C4-2B (cell line): ENCODE measurements at regions not wholly inside any gene's neighbourhood (a gene's known extent, or its start where the extent isn't known, plus 50 kb on each side); places are given as distances from the start of the nearest gene placed in this dataset.

ENCODE experiments used
- ZFX ChIP-seq: fragments of 450-650 bp; IDR thresholded peaks from 2 replicates; pipeline ENCODE4 v1.6.1; 2017
- TF ChIP-seq, protein P1 (sequence below): fragments of 450-650 bp; conservative IDR thresholded peaks from 2 replicates; pipeline ENCODE4 v1.5.1; 2017; ENCODE audit warnings: mild to moderate bottlenecking

DNA sequence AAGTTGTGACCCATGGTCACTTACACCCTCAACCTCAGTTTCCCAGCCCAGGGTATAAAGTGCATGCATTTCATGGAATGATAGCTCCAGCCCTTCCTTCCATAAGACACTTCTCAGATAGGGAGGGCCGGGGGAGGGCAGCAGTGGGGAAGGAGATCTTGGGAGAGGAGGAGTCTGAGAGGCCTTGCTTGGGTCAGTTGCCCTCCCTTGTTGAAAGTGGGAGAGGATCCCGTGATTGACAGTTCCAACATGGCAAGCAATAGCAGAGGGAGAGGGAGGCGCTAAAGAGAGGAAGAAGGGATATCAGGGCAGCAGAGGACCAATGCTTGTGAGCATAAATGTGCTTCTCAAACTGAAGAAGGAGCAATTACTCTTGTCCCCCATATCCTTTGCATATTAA is 244.4 kb downstream of the CHRM3 start:
- TF ChIP-seq, protein P1, sequence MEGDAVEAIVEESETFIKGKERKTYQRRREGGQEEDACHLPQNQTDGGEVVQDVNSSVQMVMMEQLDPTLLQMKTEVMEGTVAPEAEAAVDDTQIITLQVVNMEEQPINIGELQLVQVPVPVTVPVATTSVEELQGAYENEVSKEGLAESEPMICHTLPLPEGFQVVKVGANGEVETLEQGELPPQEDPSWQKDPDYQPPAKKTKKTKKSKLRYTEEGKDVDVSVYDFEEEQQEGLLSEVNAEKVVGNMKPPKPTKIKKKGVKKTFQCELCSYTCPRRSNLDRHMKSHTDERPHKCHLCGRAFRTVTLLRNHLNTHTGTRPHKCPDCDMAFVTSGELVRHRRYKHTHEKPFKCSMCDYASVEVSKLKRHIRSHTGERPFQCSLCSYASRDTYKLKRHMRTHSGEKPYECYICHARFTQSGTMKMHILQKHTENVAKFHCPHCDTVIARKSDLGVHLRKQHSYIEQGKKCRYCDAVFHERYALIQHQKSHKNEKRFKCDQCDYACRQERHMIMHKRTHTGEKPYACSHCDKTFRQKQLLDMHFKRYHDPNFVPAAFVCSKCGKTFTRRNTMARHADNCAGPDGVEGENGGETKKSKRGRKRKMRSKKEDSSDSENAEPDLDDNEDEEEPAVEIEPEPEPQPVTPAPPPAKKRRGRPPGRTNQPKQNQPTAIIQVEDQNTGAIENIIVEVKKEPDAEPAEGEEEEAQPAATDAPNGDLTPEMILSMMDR = no peak
- no peak for TF ChIP-seq ZFX
